PC-9 (cell line): ENCODE measurements at regions not wholly inside any gene's neighbourhood (a gene's known extent, or its start where the extent isn't known, plus 50 kb on each side); places are given as distances from the start of the nearest gene placed in this dataset.

Experiments used
- BruUV-seq: library from RNA; stranded (reverse); fragments of 400-500 nt; replicated peaks from 2 replicates; lab custom pipeline; 2021; lab: Mats Ljungman, UMichigan
- CTCF ChIA-PET: fragments of 300-600 bp; sonication (Branson Sonifier 250); formaldehyde crosslinking; loops from one replicate; lab custom pipeline; 2022; ENCODE audit warnings: antibody characterized with exemption; lab: Charles Lee
- POLR2A ChIA-PET: fragments of 300-600 bp; sonication (Branson Sonifier 250); formaldehyde crosslinking; loops from one replicate; lab custom pipeline; 2022; ENCODE audit warnings: antibody characterized with exemption; ENCODE audit not compliant: unreplicated experiment; lab: Charles Lee
- DNase-seq, 2 experiments: peaks; one replicate each; pipeline versions ENCODE4 v3.0.0 to v3.0.0-alpha.2; 2015 to 2022; ENCODE audit warnings: mixed read lengths in 1 of 2
- H2AFZ ChIP-seq: fragments of 200-600 bp; sonication (generic); 2 replicates; pipeline ENCODE4 v1.8.1; 2017; ENCODE audit warnings: antibody characterized with exemption
- H3F3A ChIP-seq: fragments of 200-600 bp; sonication (generic); 2 replicates; pipeline ENCODE4 v1.8.1; 2017; ENCODE audit warnings: antibody characterized with exemption, mild to moderate bottlenecking, low read depth; ENCODE audit not compliant: insufficient read depth
- H3K27ac ChIP-seq: fragments of 200-600 bp; sonication (generic); 2 replicates; pipeline ENCODE4 v1.6.1; 2016; ENCODE audit warnings: mixed run types
- H3K27me3 ChIP-seq: fragments of 200-600 bp; sonication (generic); 2 replicates; pipeline ENCODE4 v1.6.1; 2016; ENCODE audit warnings: low read depth, mixed run types; ENCODE audit not compliant: insufficient read depth
- H3K36me3 ChIP-seq: fragments of 200-600 bp; sonication (generic); 2 replicates; pipeline ENCODE4 v1.6.1; 2016; ENCODE audit warnings: low read depth, mixed run types
- H3K4me1 ChIP-seq: fragments of 200-600 bp; sonication (generic); replicated peaks from 2 replicates; pipeline ENCODE4 v1.6.1; 2016; ENCODE audit warnings: mixed run types; ENCODE audit not compliant: insufficient read depth
- H3K4me2 ChIP-seq: fragments of 200-600 bp; sonication (generic); 2 replicates; pipeline ENCODE4 v1.6.1; 2017; ENCODE audit warnings: mixed run types
- H3K4me3 ChIP-seq: fragments of 200-600 bp; sonication (generic); 2 replicates; pipeline ENCODE4 v1.6.1; 2016; ENCODE audit warnings: mixed run types
- H3K79me2 ChIP-seq: fragments of 200-600 bp; sonication (generic); 2 replicates; pipeline ENCODE4 v1.6.1; 2017; ENCODE audit warnings: low read depth, mixed run types
- H3K9me2 ChIP-seq: fragments of 200-600 bp; sonication (generic); 2 replicates; pipeline ENCODE4 v1.8.1; 2017; ENCODE audit warnings: mild to moderate bottlenecking; ENCODE audit not compliant: insufficient read depth
- H3K9me3 ChIP-seq: fragments of 200-600 bp; sonication (generic); 2 replicates; pipeline ENCODE4 v1.8.1; 2016; ENCODE audit warnings: low read depth; ENCODE audit not compliant: insufficient read depth
- H4K20me1 ChIP-seq: fragments of 200-600 bp; sonication (generic); 2 replicates; pipeline ENCODE4 v1.8.1; 2017; ENCODE audit not compliant: insufficient read depth
- EZH2 ChIP-seq: fragments of 200-600 bp; sonication (generic); IDR thresholded peaks from 2 replicates; pipeline ENCODE4 v1.8.0; 2017; ENCODE audit warnings: antibody characterized with exemption, low read depth
- intact Hi-C: fragments of 100-400 bp; cut with micrococcal nuclease; formaldehyde crosslinking; loops from one replicate; pipeline ENCODE4 v1.10.0; 2022; ENCODE audit not compliant: unreplicated experiment
- TF ChIP-seq, protein P1 (sequence below): fragments of 200-600 bp; sonication (generic); conservative IDR thresholded peaks from 2 replicates; pipeline ENCODE4 v1.6.1; 2017; ENCODE audit warnings: mixed run types, antibody characterized with exemption, mild to moderate bottlenecking, moderate library complexity

DNA sequence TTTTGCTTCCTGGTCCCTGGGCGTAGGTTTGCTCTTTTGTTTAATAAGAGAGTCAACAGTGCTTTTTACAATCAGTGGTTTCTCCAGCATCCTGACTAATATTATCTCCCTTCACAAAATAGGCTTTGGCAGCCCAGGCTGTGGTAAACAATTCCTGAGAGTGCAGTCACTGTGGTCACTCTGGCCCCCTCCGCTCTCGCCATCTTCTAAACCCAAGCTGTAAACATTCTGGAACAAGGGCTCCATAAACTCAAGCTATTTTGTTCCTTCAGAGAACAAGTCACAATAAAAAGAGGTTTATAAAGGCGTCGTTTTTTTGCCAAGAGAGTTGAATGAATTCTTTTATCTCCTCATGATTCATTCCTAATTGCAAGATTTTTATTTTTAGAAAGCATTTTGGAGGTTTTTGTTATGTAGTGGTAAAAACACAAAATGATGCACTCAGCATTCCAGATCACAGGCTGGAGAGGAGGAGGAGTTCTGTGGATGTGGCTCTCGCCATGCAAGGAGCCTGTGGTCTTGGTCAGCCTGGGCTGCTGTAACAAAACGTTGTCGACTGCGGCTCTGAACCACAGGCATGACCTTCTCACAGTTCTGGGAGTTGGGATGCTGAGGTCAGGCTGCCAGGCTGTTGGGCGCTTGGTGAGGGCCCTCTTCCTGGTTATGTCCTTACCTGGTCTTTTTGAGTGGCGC, 486.4 kb upstream of the FAT1 start:
- H3K36me3 ChIP-seq, result no peaks in the 10 kb centered on the region
- H3K9me2 ChIP-seq, result no peaks in the 10 kb centered on the region
- H3F3A ChIP-seq, result no peaks in the 10 kb centered on the region
- POLR2A ChIA-PET, result no interaction called here
- H3K9me3 ChIP-seq, result no peaks in the 10 kb centered on the region
- H3K4me3 ChIP-seq, result no peak overlapping the region
- H3K4me2 ChIP-seq, result no peak overlapping the region
- no peaks in the 10 kb centered on the region for H4K20me1 ChIP-seq
- H3K27ac ChIP-seq, result no peak overlapping the region
- DNase-seq, result no peak
- no peaks in the 10 kb centered on the region for H3K27me3 ChIP-seq
- no peaks in the 10 kb centered on the region for H3K4me1 ChIP-seq
- no peaks in the 10 kb centered on the region for H3K79me2 ChIP-seq
- BruUV-seq, result no TSS peak
- intact Hi-C loops, result no loop called here
- CTCF ChIA-PET, result no interaction called here
- no peak for TF ChIP-seq EZH2
- TF ChIP-seq, protein P1, sequence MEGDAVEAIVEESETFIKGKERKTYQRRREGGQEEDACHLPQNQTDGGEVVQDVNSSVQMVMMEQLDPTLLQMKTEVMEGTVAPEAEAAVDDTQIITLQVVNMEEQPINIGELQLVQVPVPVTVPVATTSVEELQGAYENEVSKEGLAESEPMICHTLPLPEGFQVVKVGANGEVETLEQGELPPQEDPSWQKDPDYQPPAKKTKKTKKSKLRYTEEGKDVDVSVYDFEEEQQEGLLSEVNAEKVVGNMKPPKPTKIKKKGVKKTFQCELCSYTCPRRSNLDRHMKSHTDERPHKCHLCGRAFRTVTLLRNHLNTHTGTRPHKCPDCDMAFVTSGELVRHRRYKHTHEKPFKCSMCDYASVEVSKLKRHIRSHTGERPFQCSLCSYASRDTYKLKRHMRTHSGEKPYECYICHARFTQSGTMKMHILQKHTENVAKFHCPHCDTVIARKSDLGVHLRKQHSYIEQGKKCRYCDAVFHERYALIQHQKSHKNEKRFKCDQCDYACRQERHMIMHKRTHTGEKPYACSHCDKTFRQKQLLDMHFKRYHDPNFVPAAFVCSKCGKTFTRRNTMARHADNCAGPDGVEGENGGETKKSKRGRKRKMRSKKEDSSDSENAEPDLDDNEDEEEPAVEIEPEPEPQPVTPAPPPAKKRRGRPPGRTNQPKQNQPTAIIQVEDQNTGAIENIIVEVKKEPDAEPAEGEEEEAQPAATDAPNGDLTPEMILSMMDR, result no peak
- H2AFZ ChIP-seq, result no peak overlapping the region

DNA sequence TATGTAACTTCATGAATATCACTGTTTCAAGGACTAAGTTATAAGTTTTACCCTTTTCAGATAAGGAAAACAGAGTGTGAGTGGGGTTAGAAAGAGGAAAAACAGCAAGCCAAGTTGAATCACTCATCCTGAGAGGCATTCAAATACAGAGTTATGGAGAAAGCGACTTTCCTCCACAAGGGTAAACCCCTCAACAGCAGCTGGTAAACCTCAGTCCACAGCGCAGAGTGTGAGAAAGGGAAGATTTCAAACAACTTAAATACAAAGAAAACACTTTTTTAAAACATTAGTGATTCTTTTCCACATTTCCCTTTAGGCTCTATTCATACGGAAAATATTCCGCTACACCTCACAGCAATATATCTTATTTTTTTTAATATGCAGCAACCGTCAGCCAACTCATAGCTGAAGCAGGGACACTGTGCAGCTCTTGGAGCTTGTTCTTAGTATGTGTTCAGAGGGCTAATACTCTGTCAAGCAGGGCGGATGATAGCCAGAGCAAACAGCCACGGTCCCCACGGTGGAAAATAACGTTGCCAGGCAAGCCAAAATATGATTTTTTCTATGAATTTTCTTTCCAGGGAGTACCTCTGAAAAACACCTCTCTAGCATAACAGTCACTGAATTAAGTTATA, 488.9 kb upstream of the FAT1 start:
- H3K4me3 ChIP-seq, result no peak overlapping the region
- no TSS peak for BruUV-seq
- H3K36me3 ChIP-seq, result no peaks in the 10 kb centered on the region
- no peak overlapping the region for H3K27ac ChIP-seq
- no peak overlapping the region for H3K4me2 ChIP-seq
- H3K9me3 ChIP-seq, result no peaks in the 10 kb centered on the region
- no peaks in the 10 kb centered on the region for H3K27me3 ChIP-seq
- no peak for DNase-seq
- H3F3A ChIP-seq, result no peaks in the 10 kb centered on the region
- POLR2A ChIA-PET, result no interaction called here
- H4K20me1 ChIP-seq, result no peaks in the 10 kb centered on the region
- TF ChIP-seq, protein P1, result no peak
- TF ChIP-seq EZH2, result no peak
- intact Hi-C loops, result no loop called here
- H3K4me1 ChIP-seq, result no peaks in the 10 kb centered on the region
- H3K79me2 ChIP-seq, result no peaks in the 10 kb centered on the region
- H3K9me2 ChIP-seq, result no peaks in the 10 kb centered on the region
- CTCF ChIA-PET, result no interaction called here
- no peak overlapping the region for H2AFZ ChIP-seq

DNA sequence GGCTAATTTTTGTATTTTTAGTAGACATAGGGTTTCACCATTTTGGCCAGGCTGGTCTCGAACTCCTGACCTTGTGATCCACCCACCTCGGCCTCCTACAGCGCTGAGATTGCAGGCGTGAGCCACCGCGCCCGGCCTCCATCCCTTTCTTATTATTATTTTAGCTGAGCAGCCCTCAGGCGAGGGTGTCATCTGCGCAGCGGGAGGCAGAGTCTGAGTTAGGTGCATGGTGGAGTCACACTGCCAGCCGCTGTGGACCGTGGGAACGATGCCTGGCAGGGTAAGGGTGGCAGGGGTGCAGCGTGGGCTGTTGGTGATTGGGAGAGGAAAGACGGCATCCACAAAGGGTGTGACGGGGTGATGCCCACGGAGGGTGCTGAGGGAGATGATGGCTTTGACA, 491.8 kb upstream of the FAT1 start:
- Histone ChIP-seq H3K4me2 (no peak overlapping the region), H3K27ac (no peak overlapping the region), H3K9me3 (no peaks in the 10 kb centered on the region), H3K79me2 (no peaks in the 10 kb centered on the region), H3K9me2 (no peaks in the 10 kb centered on the region), H3K27me3 (no peaks in the 10 kb centered on the region), H2AFZ (no peak overlapping the region), H3K4me1 (no peaks in the 10 kb centered on the region), H3F3A (no peaks in the 10 kb centered on the region), H3K36me3 (no peaks in the 10 kb centered on the region), H4K20me1 (no peaks in the 10 kb centered on the region), H3K4me3 (no peak overlapping the region)
- no peak for DNase-seq
- intact Hi-C loops, result no loop called here
- ChIA-PET CTCF (no interaction called here), POLR2A (no interaction called here)
- TF ChIP-seq EZH2, result no peak
- TF ChIP-seq, protein P1, result no peak
- no TSS peak for BruUV-seq
